ENCODE measurements at regions not wholly inside any gene's neighbourhood (a gene's known extent, or its start where the extent isn't known, plus 50 kb on each side); places are given as distances from the start of the nearest gene placed in this dataset.

GRCh38 chr5:126199467-126199866 lies 223.7 kb upstream of the GRAMD2B start:
- TF ChIP-seq GATA2 (IDR thresholded peaks at IDR 0.05; ENCODE audit: low read depth, low read length), result no peak
- no peak for TF ChIP-seq GATA3 (IDR thresholded peaks at IDR 0.05; ENCODE audit: low read depth, low read length)

All from SH-SY5Y (cell line).